ENCODE measurements at regions not wholly inside any gene's neighbourhood (a gene's known extent, or its start where the extent isn't known, plus 50 kb on each side); places are given as distances from the start of the nearest gene placed in this dataset.
"Not testable (repeated sequence)": the region's sequence is repeated elsewhere in the genome, so short reads cannot be mapped to it uniquely, and the experiment has no call there.

DNA sequence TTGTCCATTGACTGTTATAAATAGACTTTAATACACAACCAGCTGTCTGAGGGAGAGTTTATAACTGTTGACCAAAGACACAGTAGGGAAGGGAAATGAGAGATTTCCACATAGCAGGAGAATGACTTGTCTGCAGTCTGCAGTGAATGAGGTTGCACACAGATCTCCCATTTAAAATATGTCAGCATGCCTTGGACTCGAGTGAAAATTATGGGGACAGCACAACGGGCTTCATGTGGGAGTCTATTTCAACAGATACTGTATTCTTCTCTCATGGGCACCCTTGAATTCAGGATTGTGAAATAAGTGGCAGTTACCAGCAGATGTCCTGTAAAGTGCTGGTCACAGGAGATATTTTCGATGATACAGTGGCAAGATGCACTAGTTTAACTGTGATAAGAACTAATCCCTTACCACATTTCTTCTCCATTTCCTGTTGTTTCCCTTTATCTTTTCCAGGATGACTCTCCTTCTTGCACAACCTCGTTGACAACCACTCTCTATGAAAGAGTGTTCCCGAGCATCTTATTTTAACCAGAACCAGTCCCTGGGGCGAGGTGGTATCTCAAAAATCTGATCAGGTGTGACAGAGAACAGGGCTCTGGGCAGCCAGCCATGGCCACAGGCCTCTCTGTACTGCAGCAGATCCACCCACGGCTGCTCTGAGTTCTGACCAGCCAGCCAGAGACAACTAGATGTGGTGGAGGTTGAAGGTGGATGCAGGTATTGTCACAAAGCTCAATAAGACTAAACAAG is 51.5 kb upstream of the MAP3K1 start:
- DNase-seq (ENCODE audit: low read depth), result no peak

DNA sequence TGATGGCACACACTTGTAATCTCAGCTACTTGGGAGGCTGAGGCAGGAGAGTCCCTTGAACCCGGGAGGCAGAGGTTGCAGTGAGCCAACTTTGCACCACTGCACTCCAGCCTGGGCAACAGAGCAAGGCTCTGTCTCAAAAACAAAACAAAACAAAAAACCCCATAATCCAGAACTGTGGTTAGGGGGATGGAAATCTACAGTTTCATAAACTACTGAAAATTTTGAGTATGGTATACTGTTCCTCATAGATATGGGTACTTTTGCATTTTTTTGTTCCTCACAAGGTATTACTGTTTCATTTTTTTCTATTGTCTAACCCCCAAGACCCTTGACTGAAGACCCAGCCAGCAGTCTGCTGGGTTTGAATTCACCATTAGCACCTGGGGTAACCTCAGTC is 52.2 kb upstream of the MAP3K1 start:
- DNase-seq (ENCODE audit: low read depth), result no peak

GRCh38 chr5:56761151-56761885 is 54.0 kb upstream of the MAP3K1 start:
- DNase-seq (ENCODE audit: low read depth), result no peak

GRCh38 chr5:56760723-56761122 is 54.6 kb upstream of the MAP3K1 start:
- no peak for DNase-seq (ENCODE audit: low read depth)

- DNase-seq (ENCODE audit: low read depth), result no peak
Measured at GRCh38 chr5:56759521-56760216, 55.7 kb upstream of the MAP3K1 start.

DNA sequence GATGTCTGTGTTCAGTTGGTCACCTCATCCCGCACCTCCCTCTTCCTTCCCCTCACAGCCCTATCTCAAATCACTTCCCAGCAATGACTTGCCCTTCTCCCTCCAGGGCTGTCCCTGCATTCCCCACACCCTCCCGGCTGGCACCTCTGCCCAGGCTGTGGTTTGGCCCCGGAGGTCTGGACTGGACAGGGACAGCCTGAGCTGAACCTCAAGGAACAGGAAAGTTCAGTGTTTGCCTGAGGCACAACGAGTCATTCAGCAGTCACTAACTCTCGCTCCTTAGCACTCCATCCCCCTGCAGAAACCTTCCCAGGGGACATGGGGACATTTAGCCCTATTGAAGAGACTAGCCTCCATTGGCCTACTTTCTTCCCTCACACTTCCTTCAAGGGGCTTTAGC is 58.3 kb upstream of the MAP3K1 start:
- DNase-seq (ENCODE audit: low read depth), result no peak

DNA sequence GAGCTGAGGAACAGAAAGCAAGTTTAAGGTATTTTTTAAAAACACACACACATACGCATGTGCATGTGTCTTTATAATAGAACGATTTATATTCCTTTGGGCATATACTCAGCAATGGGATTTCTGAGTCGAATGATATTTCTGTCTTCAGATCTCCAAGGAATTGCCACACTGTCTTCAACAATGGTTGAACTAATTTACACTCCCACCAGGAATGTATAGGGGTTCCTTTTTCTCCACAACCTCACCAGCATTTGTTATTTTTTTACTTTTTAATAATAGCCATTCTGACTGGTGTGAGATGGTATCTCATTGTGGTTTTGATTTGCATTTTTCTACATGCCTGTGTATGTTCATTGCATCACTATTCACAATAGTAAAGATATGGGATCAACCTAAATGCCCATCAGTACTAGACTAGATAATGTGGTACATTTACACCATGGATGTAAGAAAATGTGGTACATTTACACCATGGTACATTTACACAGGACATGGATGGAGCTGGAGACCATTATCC is 60.3 kb upstream of the MAP3K1 start:
- DNase-seq (ENCODE audit: low read depth), result no peak

GRCh38 chr5:56753588-56753987 is 61.8 kb upstream of the MAP3K1 start:
- DNase-seq (ENCODE audit: low read depth), result not testable (repeated sequence)

GRCh38 chr5:56751572-56752313 is 63.6 kb upstream of the MAP3K1 start:
- no peak for DNase-seq (ENCODE audit: low read depth)

DNA sequence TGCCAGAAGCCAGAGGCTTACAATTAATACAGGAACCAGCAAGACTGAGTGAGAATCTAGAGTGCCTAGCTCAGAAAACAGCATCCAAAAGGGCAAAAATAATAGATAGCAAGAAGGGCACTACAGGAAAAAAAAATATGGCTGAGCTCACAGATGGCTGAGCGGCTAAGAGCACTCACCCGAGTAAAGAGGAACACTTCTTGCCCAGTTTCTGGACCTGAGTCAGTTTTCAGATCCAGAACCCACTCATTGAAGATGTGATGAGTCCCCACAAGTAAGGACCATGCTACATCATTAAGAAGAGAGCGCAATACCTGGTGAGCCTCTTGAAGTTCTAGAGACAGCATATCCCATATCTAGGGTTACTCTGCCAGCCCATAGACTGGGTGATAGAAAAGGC is 65.5 kb upstream of the MAP3K1 start:
- no peak for DNase-seq (ENCODE audit: low read depth)

- no peak for DNase-seq (ENCODE audit: low read depth)
Measured at GRCh38 chr5:56746553-56747339, 68.6 kb upstream of the MAP3K1 start.

DNA sequence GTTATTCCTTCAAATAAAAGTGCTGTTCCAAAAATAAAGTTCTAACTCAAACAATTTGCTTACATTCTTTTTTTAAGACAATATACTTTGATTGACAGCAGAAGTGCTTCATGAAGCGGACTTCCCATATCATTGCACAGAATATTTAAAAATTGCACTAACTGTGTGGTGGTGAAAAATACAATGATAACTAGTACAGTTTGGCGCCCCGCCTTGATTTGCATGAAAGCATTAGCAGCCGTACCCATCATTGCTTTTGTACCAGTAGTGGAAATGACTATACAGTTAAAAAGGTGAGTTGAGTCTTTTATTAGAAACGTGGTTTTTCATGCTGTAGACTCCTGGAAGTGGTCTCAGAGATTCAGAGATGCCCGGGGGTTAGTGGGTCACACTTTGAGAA is 69.5 kb upstream of the MAP3K1 start:
- DNase-seq (ENCODE audit: low read depth), result no peak

GRCh38 chr5:56740868-56741267 is 74.5 kb upstream of the MAP3K1 start:
- DNase-seq (ENCODE audit: low read depth), result no peak

DNA sequence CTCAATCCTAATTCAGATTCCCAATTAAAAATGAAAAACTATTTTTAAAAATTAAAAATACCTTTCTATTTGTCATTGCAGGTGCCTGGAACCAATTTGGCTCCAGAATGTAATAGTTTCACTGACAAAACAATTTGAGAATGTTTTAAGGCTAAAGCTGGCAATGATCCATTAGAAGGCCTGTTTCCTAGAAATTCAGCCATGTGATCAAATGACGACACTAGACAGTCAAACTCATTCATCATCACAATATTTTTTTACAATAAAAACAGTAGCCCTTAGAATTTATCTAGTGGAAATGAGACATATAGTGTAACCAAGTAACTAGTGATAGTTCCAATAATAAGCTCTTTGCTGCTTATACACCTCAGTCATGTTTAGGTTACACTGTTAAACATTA is 75.4 kb upstream of the MAP3K1 start:
- DNase-seq (ENCODE audit: low read depth), result no peak

DNA sequence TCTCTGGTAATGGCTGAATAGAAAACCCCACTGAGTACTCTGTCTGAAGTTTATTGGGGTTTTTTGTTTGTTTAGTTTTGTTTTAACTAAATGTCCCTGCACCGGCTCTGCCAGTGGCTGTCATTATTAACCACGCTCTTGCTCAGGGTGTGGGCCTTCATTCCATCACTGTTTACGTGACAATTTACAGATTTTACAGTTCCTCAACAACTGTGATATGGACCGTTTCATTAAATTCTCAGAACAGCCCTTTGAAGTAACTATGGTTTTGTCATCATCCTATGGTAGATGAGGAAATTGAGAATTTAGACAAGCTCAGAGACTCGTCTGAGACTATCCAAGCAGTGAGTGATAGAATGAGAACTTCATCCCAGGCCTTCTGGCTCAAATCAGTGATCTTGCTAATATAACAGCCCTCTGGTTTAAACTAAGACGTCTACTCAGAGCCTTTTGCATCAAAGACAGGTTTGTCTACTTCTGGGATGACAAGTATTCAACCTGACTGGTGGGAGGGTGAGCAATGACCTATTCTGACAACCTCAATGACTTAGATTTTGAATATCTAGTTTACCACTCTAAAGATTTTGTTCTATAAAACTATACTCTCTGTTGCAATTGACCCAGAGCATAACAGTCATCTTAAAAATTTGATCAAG is 77.3 kb upstream of the MAP3K1 start:
- DNase-seq (ENCODE audit: low read depth), result no peak

DNA sequence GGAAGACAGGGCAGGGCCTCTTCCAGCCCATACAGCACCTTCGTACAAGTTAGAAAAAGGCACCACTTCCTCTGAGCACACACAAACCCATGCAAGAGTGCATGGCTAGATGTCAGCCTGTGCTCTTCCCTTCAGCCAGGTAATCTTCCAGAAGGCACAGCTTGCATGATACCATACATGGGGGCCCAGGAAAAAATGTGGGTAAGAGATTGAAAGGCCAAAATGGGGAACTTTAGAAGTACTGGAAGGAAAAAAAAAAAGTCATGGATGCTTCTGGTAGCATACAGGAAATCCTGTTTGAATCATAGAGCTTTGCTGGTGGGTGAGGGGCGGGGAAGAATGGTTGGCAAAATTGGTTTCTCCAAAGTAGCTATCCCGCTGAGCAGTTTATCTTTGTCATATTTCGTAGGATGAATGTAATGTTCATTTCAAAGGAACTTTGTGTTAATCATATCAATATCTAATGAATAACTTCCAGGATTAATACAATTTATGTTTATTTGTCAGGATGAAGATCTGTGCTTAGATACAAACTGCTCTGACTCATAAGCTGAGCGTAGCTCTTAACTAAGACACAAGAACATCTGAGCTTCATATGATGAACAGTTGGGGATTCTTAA is 78.2 kb upstream of the MAP3K1 start:
- no peak for DNase-seq (ENCODE audit: low read depth)

DNA sequence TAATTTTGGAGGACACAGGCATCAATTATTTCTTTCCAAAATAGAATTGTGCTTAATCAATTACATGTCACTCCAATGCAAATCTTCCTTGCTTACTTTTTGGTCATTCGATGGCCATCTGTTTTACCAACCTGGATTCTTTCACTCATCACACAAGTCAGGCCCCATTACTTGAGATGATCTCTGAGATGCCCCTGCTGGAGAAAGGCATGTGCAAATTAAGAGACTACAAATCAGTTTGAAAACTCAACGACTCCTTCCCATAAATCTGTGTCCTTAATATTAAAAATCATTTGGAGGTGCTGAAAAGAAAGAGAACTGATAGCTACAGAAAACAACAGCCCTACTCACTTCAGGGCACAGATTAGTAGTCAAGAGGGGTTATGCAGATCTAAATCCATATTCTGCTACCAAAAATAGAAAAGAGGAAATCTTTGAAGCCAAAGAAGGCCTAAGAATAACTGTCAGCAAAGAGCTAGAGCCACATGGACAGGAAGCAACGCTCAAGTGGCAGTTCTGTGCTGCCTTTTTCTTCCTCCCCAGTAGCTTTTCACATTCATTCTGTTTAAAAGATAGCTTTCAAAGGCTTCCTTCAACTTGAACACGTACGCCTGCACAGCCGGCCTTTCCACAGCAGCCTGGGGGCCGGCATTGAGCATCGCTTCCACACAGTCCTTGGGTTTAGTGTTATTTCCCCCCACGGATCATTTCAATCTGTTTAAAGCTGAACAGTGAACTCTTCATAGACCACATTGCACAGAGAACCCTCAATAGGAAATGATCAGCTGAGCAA is 79.3 kb upstream of the MAP3K1 start:
- no peak for DNase-seq (ENCODE audit: low read depth)

- DNase-seq (ENCODE audit: low read depth), result no peak
Measured at GRCh38 chr5:56734091-56734694, 81.2 kb upstream of the MAP3K1 start.

DNA sequence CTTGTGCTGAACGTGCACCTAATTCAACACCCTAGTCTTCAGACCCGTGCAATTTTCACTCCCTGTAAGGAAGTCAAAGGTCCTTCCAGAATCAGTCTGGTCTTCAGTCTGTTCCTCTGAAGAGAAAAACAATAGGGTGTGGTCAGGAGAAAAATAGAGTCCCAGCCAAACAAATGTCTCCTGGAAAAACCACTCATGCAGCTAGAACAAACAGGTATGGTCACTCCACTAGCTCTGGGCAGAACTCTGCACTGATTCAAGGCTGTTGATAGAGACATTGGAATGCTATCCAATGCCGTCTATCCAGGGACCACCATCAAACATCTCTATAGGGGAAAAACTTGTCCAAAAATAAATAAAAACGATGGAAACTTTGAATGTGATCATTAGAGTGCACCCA is 81.8 kb upstream of the MAP3K1 start:
- DNase-seq (ENCODE audit: low read depth), result no peak

Data from stimulated activated CD4-positive, alpha-beta T cell treated with anti-CD3 and anti-CD28 coated beads, Interleukin-2, amount 100 ng/mL, for 4 hours (primary cell).